Mucosa of rectum (tissue), 2 donors: ENCODE measurements at regions not wholly inside any gene's neighbourhood (a gene's known extent, or its start where the extent isn't known, plus 50 kb on each side); places are given as distances from the start of the nearest gene placed in this dataset.

ENCODE experiments used
- H3K27ac ChIP-seq, 2 donors: one replicate each; pipeline ENCODE4 v1.7.0; 2013; ENCODE audit warnings: inconsistent platforms in 2 of 2, low read depth in 2 of 2, low read length in 2 of 2
- H3K27me3 ChIP-seq, 2 donors: one replicate each; pipeline ENCODE4 v1.7.0; 2013; ENCODE audit warnings: low read length in 2 of 2; ENCODE audit not compliant: control insufficient read depth in 2 of 2, insufficient read depth in 2 of 2
- H3K36me3 ChIP-seq, 2 donors: one replicate each; pipeline ENCODE4 v1.7.0; 2013; ENCODE audit warnings: low read length in 2 of 2; ENCODE audit not compliant: control insufficient read depth in 2 of 2, insufficient read depth in 2 of 2
- H3K4me1 ChIP-seq, 2 donors: one replicate each; pipeline ENCODE4 v1.7.0; 2013; ENCODE audit warnings: low read length in 2 of 2, mild to moderate bottlenecking in 1 of 2; ENCODE audit not compliant: control insufficient read depth in 2 of 2, insufficient read depth in 2 of 2
- H3K4me3 ChIP-seq, 2 donors: one replicate each; pipeline ENCODE4 v1.7.0; 2013; ENCODE audit warnings: low read length in 2 of 2
- H3K9ac ChIP-seq, 2 donors: one replicate each; pipeline ENCODE4 v1.7.0; 2013; ENCODE audit warnings: low read length in 2 of 2, low read depth in 1 of 2, mild to moderate bottlenecking in 1 of 2
- H3K9me3 ChIP-seq, 2 donors: one replicate each; pipeline ENCODE4 v1.7.0; 2013; ENCODE audit warnings: low read length in 2 of 2; ENCODE audit not compliant: control insufficient read depth in 2 of 2
- donor health status: healthy.
- donor health status: Normal muscosa, but diverticular disease.

- Histone ChIP-seq H3K9ac (no peak overlapping the region), H3K27me3 (no peaks in the 10 kb centered on the region), H3K9me3 (no peaks in the 10 kb centered on the region), H3K4me1 (no peaks in the 10 kb centered on the region), H3K27ac (no peak overlapping the region), H3K36me3 (no peaks in the 10 kb centered on the region), H3K4me3 (no peak overlapping the region)
Measured at GRCh38 chr4:25563071-25563564, 92.5 kb upstream of the SLC34A2 start.

GRCh38 chr4:25564836-25565235 lies 90.8 kb upstream of the SLC34A2 start:
- no peak overlapping the region for H3K9ac ChIP-seq
- no peak overlapping the region for H3K4me3 ChIP-seq
- H3K4me1 ChIP-seq = peaks cover 0 to 1% of the 10 kb centered on the region in 2 donors
- no peaks in the 10 kb centered on the region for H3K27me3 ChIP-seq
- no peak overlapping the region for H3K27ac ChIP-seq
- H3K36me3 ChIP-seq = no peaks in the 10 kb centered on the region
- no peaks in the 10 kb centered on the region for H3K9me3 ChIP-seq

- Histone ChIP-seq H3K9me3 (no peaks in the 10 kb centered on the region), H3K9ac (no peak overlapping the region), H3K27me3 (no peaks in the 10 kb centered on the region), H3K4me3 (no peak overlapping the region), H3K27ac (no peak overlapping the region), H3K4me1 (peaks cover 0 to 3% of the 10 kb centered on the region in 2 donors), H3K36me3 (no peaks in the 10 kb centered on the region)
Measured at GRCh38 chr4:25567253-25567652, 88.4 kb upstream of the SLC34A2 start.

GRCh38 chr4:25569716-25570115 lies 85.9 kb upstream of the SLC34A2 start:
- Histone ChIP-seq H3K9ac (no peak overlapping the region), H3K27ac (peak overlapping the region in 1 of 2 donors; percentile 63), H3K27me3 (no peaks in the 10 kb centered on the region), H3K9me3 (no peaks in the 10 kb centered on the region), H3K36me3 (no peaks in the 10 kb centered on the region), H3K4me3 (no peak overlapping the region), H3K4me1 (peaks cover 0 to 3% of the 10 kb centered on the region in 2 donors)

- H3K4me1 ChIP-seq = peaks cover 0 to 2% of the 10 kb centered on the region in 2 donors
- H3K9me3 ChIP-seq = no peaks in the 10 kb centered on the region
- H3K27me3 ChIP-seq = no peaks in the 10 kb centered on the region
- H3K9ac ChIP-seq = no peak overlapping the region
- no peak overlapping the region for H3K4me3 ChIP-seq
- H3K27ac ChIP-seq = no peak overlapping the region
- no peaks in the 10 kb centered on the region for H3K36me3 ChIP-seq
Measured at GRCh38 chr4:25575611-25576010, 80.0 kb upstream of the SLC34A2 start.

GRCh38 chr4:25578432-25578831 lies 77.2 kb upstream of the SLC34A2 start:
- H3K4me3 ChIP-seq = no peak overlapping the region
- H3K9ac ChIP-seq = no peak overlapping the region
- H3K36me3 ChIP-seq = no peaks in the 10 kb centered on the region
- H3K4me1 ChIP-seq = peaks cover 0 to 6% of the 10 kb centered on the region in 2 donors
- no peak overlapping the region for H3K27ac ChIP-seq
- H3K9me3 ChIP-seq = no peaks in the 10 kb centered on the region
- H3K27me3 ChIP-seq = no peaks in the 10 kb centered on the region

- Histone ChIP-seq H3K9me3 (no peaks in the 10 kb centered on the region), H3K9ac (no peak overlapping the region), H3K4me3 (no peak overlapping the region), H3K4me1 (peaks cover 0 to 6% of the 10 kb centered on the region in 2 donors), H3K27ac (no peak overlapping the region), H3K36me3 (no peaks in the 10 kb centered on the region), H3K27me3 (no peaks in the 10 kb centered on the region)
Measured at GRCh38 chr4:25580633-25581467, 74.8 kb upstream of the SLC34A2 start.

- Histone ChIP-seq H3K9ac (no peak overlapping the region), H3K27ac (no peak overlapping the region), H3K4me1 (peaks cover 0 to 1% of the 10 kb centered on the region in 2 donors), H3K36me3 (no peaks in the 10 kb centered on the region), H3K27me3 (no peaks in the 10 kb centered on the region), H3K4me3 (no peak overlapping the region), H3K9me3 (no peaks in the 10 kb centered on the region)
Measured at GRCh38 chr4:25585901-25586523, 69.6 kb upstream of the SLC34A2 start.

GRCh38 chr4:25588206-25588605 lies 67.4 kb upstream of the SLC34A2 start:
- H3K27me3 ChIP-seq = no peaks in the 10 kb centered on the region
- no peak overlapping the region for H3K27ac ChIP-seq
- no peaks in the 10 kb centered on the region for H3K4me1 ChIP-seq
- H3K36me3 ChIP-seq = no peaks in the 10 kb centered on the region
- H3K9ac ChIP-seq = no peak overlapping the region
- no peak overlapping the region for H3K4me3 ChIP-seq
- H3K9me3 ChIP-seq = no peaks in the 10 kb centered on the region

GRCh38 chr4:25590171-25590570 lies 65.5 kb upstream of the SLC34A2 start:
- Histone ChIP-seq H3K4me3 (no peak overlapping the region), H3K9me3 (peaks cover 0 to 2% of the 10 kb centered on the region in 2 donors), H3K36me3 (no peaks in the 10 kb centered on the region), H3K9ac (no peak overlapping the region), H3K4me1 (no peaks in the 10 kb centered on the region), H3K27ac (no peak overlapping the region), H3K27me3 (no peaks in the 10 kb centered on the region)
